GM23338 (cell line): ENCODE measurements at regions not wholly inside any gene's neighbourhood (a gene's known extent, or its start where the extent isn't known, plus 50 kb on each side); places are given as distances from the start of the nearest gene placed in this dataset.

ENCODE experiments used
- ATAC-seq: fragments of 200-7000 bp; cut with Tn5 transposase; 3 replicates; pipeline ENCODE4 v1.9.1; 2020
- DNase-seq: peaks from one replicate; pipeline ENCODE4 v3.0.0-alpha.2; 2015; ENCODE audit warnings: low spot score
- H2AFZ ChIP-seq: fragments of 200-600 bp; sonication (generic); 2 replicates; pipeline ENCODE4 v1.8.0; 2016; ENCODE audit warnings: antibody characterized with exemption, mild to moderate bottlenecking, moderate library complexity
- H3F3A ChIP-seq: fragments of 200-600 bp; sonication (generic); replicated peaks from 2 replicates; pipeline ENCODE4 v1.8.0; 2017; ENCODE audit warnings: antibody characterized with exemption, mixed run types, low read depth
- H3K27ac ChIP-seq: fragments of 200-600 bp; sonication (generic); 2 replicates; pipeline ENCODE4 v1.6.1; 2016; ENCODE audit warnings: low read depth
- H3K27me3 ChIP-seq: fragments of 200-600 bp; sonication (generic); 2 replicates; pipeline ENCODE4 v1.8.0; 2016; ENCODE audit warnings: mild to moderate bottlenecking, mixed run types, moderate library complexity; ENCODE audit not compliant: insufficient read depth
- H3K36me3 ChIP-seq: fragments of 200-600 bp; sonication (generic); 2 replicates; pipeline ENCODE4 v1.8.0; 2016; ENCODE audit warnings: mild to moderate bottlenecking; ENCODE audit not compliant: insufficient read depth
- H3K4me1 ChIP-seq: fragments of 200-600 bp; sonication (generic); 2 replicates; pipeline ENCODE4 v1.8.0; 2016; ENCODE audit warnings: mild to moderate bottlenecking, moderate library complexity; ENCODE audit not compliant: insufficient read depth
- H3K4me2 ChIP-seq: fragments of 200-600 bp; sonication (generic); 2 replicates; pipeline ENCODE4 v1.7.1; 2017; ENCODE audit warnings: mixed run types
- H3K4me3 ChIP-seq: fragments of 200-600 bp; sonication (generic); 2 replicates; pipeline ENCODE4 v1.6.1; 2016; ENCODE audit warnings: mixed run types
- H3K79me2 ChIP-seq: fragments of 200-600 bp; sonication (generic); replicated peaks from 2 replicates; pipeline ENCODE4 v1.8.0; 2017; ENCODE audit warnings: mild to moderate bottlenecking; ENCODE audit not compliant: insufficient read depth
- H3K9me2 ChIP-seq: fragments of 200-600 bp; sonication (generic); 2 replicates; pipeline ENCODE4 v1.8.0; 2017; ENCODE audit not compliant: insufficient read depth
- H4K20me1 ChIP-seq: fragments of 200-600 bp; sonication (generic); replicated peaks from 2 replicates; pipeline ENCODE4 v1.8.0; 2017; ENCODE audit warnings: mild to moderate bottlenecking; ENCODE audit not compliant: insufficient read depth
- H3K27ac Mint-ChIP-seq: 2 replicates; pipeline ENCODE4 v1.8.0; 2020; ENCODE audit warnings: inconsistent platforms, mild to moderate bottlenecking, moderate library complexity, mixed read lengths
- H3K27me3 Mint-ChIP-seq: 3 replicates; pipeline ENCODE4 v1.8.0; 2022; ENCODE audit warnings: low read depth, mild to moderate bottlenecking, moderate library complexity, mixed read lengths, inconsistent platforms; ENCODE audit not compliant: insufficient read depth, poor library complexity
- H3K36me3 Mint-ChIP-seq: 3 replicates; pipeline ENCODE4 v1.8.0; 2021; ENCODE audit warnings: low read depth, mild to moderate bottlenecking, inconsistent platforms, moderate library complexity, mixed read lengths
- H3K4me1 Mint-ChIP-seq: 3 replicates; pipeline ENCODE4 v1.8.0; 2020; ENCODE audit warnings: mild to moderate bottlenecking, inconsistent platforms, mixed read lengths
- H3K4me3 Mint-ChIP-seq: 3 replicates; pipeline ENCODE4 v1.8.0; 2021; ENCODE audit warnings: moderate library complexity, mild to moderate bottlenecking, inconsistent platforms, mixed read lengths
- H3K9me3 Mint-ChIP-seq: 3 replicates; pipeline ENCODE4 v1.8.0; 2020; ENCODE audit warnings: moderate library complexity, mild to moderate bottlenecking, inconsistent platforms, mixed read lengths
- CREB1 ChIP-seq: fragments of 250-450 bp; sonication (Bioruptor Pico); IDR thresholded peaks from 2 replicates; pipeline ENCODE4 v1.5.0; 2020; ENCODE audit warnings: low read depth, mild to moderate bottlenecking, moderate library complexity
- CTCF ChIP-seq, 2 experiments: fragments of 200-600 bp in 1 of 2; sonication (generic) in 1 of 2; conservative IDR thresholded peaks; 2 replicates each; pipeline versions ENCODE4 v1.5.1 to v1.6.1; 2016 to 2017; ENCODE audit warnings: antibody characterized with exemption in 2 of 2, low read depth in 2 of 2, mild to moderate bottlenecking in 2 of 2, moderate library complexity in 1 of 2
- ETS1 ChIP-seq: IDR thresholded peaks from 2 replicates; pipeline ENCODE4 v1.6.1; 2016; ENCODE audit warnings: antibody characterized with exemption
- EZH2 ChIP-seq: fragments of 200-600 bp; sonication (generic); IDR thresholded peaks from one replicate; pipeline ENCODE4 v1.8.0; 2017; ENCODE audit warnings: antibody characterized with exemption, mild to moderate bottlenecking, low read depth; ENCODE audit not compliant: unreplicated experiment
- EZH2phosphoT487 ChIP-seq: fragments of 200-600 bp; sonication (generic); IDR thresholded peaks from one replicate; pipeline ENCODE4 v1.8.1; 2018; ENCODE audit warnings: antibody characterized with exemption; ENCODE audit not compliant: unreplicated experiment
- JUNB ChIP-seq: IDR thresholded peaks from one replicate; pipeline ENCODE4 v1.6.1; 2016; ENCODE audit warnings: antibody characterized with exemption; ENCODE audit not compliant: unreplicated experiment
- NANOG ChIP-seq: IDR thresholded peaks from 2 replicates; pipeline ENCODE4 v1.6.1; 2016; ENCODE audit warnings: antibody characterized with exemption, borderline replicate concordance
- POLR2AphosphoS5 ChIP-seq: IDR thresholded peaks from 2 replicates; pipeline ENCODE4 v1.6.1; 2016; ENCODE audit warnings: antibody characterized with exemption, low read depth
- REST ChIP-seq: IDR thresholded peaks from one replicate; pipeline ENCODE4 v1.6.1; 2018; ENCODE audit warnings: antibody characterized with exemption; ENCODE audit not compliant: unreplicated experiment
- STAT1 ChIP-seq: IDR thresholded peaks from one replicate; pipeline ENCODE4 v1.6.1; 2016; ENCODE audit warnings: antibody characterized with exemption; ENCODE audit not compliant: unreplicated experiment
- ZNF114 ChIP-seq: fragments of 250-450 bp; sonication (Bioruptor Pico); IDR thresholded peaks from 2 replicates; pipeline ENCODE4 v1.5.0; 2020; ENCODE audit warnings: mild to moderate bottlenecking, moderate library complexity
- ZNF331 ChIP-seq: fragments of 250-450 bp; sonication (Bioruptor Pico); IDR thresholded peaks from 2 replicates; pipeline ENCODE4 v1.5.0; 2020; ENCODE audit warnings: low read depth, mild to moderate bottlenecking, moderate library complexity
- TF ChIP-seq, protein P1 (sequence below): fragments of 250-450 bp; sonication (Bioruptor Pico); IDR thresholded peaks from 2 replicates; pipeline ENCODE4 v1.5.0; 2020; ENCODE audit warnings: mild to moderate bottlenecking, moderate library complexity

DNA sequence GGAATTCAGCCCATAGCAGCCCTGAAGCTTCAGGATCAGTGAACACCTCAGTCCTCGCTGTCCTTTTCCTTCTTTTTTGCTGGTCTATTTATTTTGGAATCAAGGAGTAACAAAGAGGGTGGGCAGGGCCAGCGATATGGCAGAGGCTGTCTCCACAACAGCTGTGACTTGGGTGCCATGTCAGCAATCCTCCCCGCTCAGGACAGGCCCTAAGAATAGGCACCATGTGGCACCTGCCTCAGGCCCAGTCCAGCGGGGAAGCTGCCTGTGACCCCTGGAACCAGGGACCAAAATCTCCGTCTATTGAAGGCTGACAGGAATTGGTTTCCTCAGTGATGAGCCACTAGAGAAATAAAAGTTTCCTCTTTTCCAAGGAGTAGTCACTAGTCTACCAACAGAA, 58.6 kb upstream of the TNR start:
- Histone ChIP-seq H3K4me1 (no peaks in the 10 kb centered on the region), H4K20me1 (no peaks in the 10 kb centered on the region), H3K36me3 (no peaks in the 10 kb centered on the region), H3F3A (no peaks in the 10 kb centered on the region), H3K4me2 (no peak overlapping the region), H3K9me2 (peaks cover 3% of the 10 kb centered on the region; the same call in 1 of the 2 replicates), H3K79me2 (no peaks in the 10 kb centered on the region), H2AFZ (no peak overlapping the region), H3K4me3 (no peak overlapping the region), H3K27me3 (no peaks in the 10 kb centered on the region; the same call in 1 of the 2 replicates), H3K27ac (no peak overlapping the region)
- DNase-seq (no peak), ATAC-seq (no peak)
- no peak overlapping the region for H3K27ac Mint-ChIP-seq
- no peaks in the 10 kb centered on the region for H3K9me3 Mint-ChIP-seq
- H3K4me3 Mint-ChIP-seq, result no peak overlapping the region
- no peak for TF ChIP-seq ZNF331
- TF ChIP-seq POLR2AphosphoS5, result no peak
- no peak for TF ChIP-seq ETS1
- no peak for TF ChIP-seq EZH2phosphoT487
- no peak for TF ChIP-seq REST
- TF ChIP-seq CTCF (conservative IDR thresholded peaks at IDR 0.05; ENCODE audit: low read depth in 2 of 2), result no peak
- no peak for TF ChIP-seq NANOG
- no peak for TF ChIP-seq JUNB
- TF ChIP-seq EZH2, result no peak
- TF ChIP-seq, protein P1, sequence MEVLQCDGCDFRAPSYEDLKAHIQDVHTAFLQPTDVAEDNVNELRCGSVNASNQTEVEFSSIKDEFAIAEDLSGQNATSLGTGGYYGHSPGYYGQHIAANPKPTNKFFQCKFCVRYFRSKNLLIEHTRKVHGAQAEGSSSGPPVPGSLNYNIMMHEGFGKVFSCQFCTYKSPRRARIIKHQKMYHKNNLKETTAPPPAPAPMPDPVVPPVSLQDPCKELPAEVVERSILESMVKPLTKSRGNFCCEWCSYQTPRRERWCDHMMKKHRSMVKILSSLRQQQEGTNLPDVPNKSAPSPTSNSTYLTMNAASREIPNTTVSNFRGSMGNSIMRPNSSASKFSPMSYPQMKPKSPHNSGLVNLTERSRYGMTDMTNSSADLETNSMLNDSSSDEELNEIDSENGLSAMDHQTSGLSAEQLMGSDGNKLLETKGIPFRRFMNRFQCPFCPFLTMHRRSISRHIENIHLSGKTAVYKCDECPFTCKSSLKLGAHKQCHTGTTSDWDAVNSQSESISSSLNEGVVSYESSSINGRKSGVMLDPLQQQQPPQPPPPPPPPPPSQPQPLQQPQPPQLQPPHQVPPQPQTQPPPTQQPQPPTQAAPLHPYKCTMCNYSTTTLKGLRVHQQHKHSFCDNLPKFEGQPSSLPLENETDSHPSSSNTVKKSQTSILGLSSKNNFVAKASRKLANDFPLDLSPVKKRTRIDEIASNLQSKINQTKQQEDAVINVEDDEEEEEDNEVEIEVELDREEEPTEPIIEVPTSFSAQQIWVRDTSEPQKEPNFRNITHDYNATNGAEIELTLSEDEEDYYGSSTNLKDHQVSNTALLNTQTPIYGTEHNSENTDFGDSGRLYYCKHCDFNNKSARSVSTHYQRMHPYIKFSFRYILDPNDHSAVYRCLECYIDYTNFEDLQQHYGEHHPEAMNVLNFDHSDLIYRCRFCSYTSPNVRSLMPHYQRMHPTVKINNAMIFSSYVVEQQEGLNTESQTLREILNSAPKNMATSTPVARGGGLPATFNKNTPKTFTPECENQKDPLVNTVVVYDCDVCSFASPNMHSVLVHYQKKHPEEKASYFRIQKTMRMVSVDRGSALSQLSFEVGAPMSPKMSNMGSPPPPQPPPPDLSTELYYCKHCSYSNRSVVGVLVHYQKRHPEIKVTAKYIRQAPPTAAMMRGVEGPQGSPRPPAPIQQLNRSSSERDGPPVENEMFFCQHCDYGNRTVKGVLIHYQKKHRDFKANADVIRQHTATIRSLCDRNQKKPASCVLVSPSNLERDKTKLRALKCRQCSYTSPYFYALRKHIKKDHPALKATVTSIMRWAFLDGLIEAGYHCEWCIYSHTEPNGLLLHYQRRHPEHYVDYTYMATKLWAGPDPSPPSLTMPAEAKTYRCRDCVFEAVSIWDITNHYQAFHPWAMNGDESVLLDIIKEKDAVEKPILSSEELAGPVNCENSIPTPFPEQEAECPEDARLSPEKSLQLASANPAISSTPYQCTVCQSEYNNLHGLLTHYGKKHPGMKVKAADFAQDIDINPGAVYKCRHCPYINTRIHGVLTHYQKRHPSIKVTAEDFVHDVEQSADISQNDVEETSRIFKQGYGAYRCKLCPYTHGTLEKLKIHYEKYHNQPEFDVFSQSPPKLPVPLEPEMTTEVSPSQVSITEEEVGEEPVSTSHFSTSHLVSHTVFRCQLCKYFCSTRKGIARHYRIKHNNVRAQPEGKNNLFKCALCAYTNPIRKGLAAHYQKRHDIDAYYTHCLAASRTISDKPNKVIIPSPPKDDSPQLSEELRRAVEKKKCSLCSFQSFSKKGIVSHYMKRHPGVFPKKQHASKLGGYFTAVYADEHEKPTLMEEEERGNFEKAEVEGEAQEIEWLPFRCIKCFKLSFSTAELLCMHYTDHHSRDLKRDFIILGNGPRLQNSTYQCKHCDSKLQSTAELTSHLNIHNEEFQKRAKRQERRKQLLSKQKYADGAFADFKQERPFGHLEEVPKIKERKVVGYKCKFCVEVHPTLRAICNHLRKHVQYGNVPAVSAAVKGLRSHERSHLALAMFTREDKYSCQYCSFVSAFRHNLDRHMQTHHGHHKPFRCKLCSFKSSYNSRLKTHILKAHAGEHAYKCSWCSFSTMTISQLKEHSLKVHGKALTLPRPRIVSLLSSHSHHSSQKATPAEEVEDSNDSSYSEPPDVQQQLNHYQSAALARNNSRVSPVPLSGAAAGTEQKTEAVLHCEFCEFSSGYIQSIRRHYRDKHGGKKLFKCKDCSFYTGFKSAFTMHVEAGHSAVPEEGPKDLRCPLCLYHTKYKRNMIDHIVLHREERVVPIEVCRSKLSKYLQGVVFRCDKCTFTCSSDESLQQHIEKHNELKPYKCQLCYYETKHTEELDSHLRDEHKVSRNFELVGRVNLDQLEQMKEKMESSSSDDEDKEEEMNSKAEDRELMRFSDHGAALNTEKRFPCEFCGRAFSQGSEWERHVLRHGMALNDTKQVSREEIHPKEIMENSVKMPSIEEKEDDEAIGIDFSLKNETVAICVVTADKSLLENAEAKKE (CRISPR knock-in tag), result no peak
- no peak for TF ChIP-seq STAT1
- no peak for TF ChIP-seq CREB1 (CRISPR knock-in tag)
- no peak for TF ChIP-seq ZNF114 (CRISPR knock-in tag)
- no peaks in the 10 kb centered on the region for H3K27me3 Mint-ChIP-seq
- peaks cover 9% of the 10 kb centered on the region for H3K4me1 Mint-ChIP-seq
- H3K36me3 Mint-ChIP-seq, result no peaks in the 10 kb centered on the region
